Stimulated activated naive CD8-positive, alpha-beta T cell treated with anti-CD3 and anti-CD28 coated beads, Interleukin-15, Interleukin-2, amounts not matched to agents 100 ng/mL and 50 ng/mL, for 24 hours (primary cell): ENCODE measurements at regions not wholly inside any gene's neighbourhood (a gene's known extent, or its start where the extent isn't known, plus 50 kb on each side); places are given as distances from the start of the nearest gene placed in this dataset.
"Not testable (repeated sequence)": the region's sequence is repeated elsewhere in the genome, so short reads cannot be mapped to it uniquely, and the experiment has no call there.

Source experiments
- H3K27ac Mint-ChIP-seq: one replicate; pipeline ENCODE4 v1.8.0; 2021; ENCODE audit warnings: mild to moderate bottlenecking, mixed read lengths
- H3K27me3 Mint-ChIP-seq: one replicate; pipeline ENCODE4 v1.8.0; 2021; ENCODE audit warnings: mixed read lengths
- H3K36me3 Mint-ChIP-seq: one replicate; pipeline ENCODE4 v1.8.0; 2021; ENCODE audit warnings: low read depth, mixed read lengths
- H3K4me1 Mint-ChIP-seq: one replicate; pipeline ENCODE4 v1.8.0; 2021; ENCODE audit warnings: low read depth, mixed read lengths
- H3K4me3 Mint-ChIP-seq: one replicate; pipeline ENCODE4 v1.8.0; 2021; ENCODE audit warnings: mild to moderate bottlenecking, mixed read lengths
- H3K9me3 Mint-ChIP-seq: one replicate; pipeline ENCODE4 v1.8.0; 2021; ENCODE audit warnings: mixed read lengths

DNA sequence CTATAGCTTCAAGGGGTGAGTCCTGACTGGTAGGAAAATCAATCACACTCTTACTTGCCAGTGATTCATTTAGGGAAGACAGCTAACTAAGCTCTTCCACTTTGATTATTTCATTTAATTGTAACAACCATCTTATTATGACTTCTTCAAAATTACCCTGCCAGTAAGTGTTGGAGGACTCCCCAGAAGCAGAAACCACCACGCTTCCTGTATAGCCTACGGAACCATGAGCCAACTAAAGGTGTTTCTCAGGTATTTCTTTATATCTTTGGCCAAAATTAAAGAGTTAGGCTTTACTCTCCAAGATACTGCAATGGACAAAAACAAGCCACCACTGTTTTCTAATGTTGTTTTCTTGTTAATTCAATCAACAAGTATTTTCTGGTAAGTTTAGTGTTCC, 61.0 kb downstream of the FOXD4L5 start:
- H3K27ac Mint-ChIP-seq, H3K36me3 Mint-ChIP-seq, H3K4me1 Mint-ChIP-seq, H3K4me3 Mint-ChIP-seq, H3K9me3 Mint-ChIP-seq, H3K27me3 Mint-ChIP-seq: not testable (repeated sequence)

DNA sequence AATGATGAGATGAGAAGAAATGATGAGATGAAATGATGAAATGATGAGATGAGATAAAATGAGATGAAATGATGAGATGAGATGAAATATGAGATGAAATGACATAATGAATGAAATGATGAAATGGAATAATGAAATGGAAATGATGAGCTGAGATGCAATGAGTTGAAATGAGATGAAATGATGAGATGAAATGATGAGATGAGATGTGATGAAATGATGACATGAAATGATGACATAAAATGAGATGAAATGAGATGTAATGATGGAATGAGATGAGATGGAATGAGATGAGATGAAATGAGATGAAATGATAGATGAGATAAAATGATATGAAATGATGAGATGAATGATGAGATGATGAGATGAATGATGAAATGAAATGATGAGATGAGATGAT, 76.2 kb downstream of the FOXD4L5 start:
- peak overlapping the region; percentile 63 for H3K27ac Mint-ChIP-seq
- not testable (repeated sequence) for H3K4me1 Mint-ChIP-seq, H3K36me3 Mint-ChIP-seq, H3K27me3 Mint-ChIP-seq, H3K4me3 Mint-ChIP-seq
- H3K9me3 Mint-ChIP-seq, result peaks cover 11% of the 10 kb centered on the region

GRCh38 chr9:65207273-65207672, 77.7 kb downstream of the FOXD4L5 start:
- H3K9me3 Mint-ChIP-seq, result peaks cover 11% of the 10 kb centered on the region
- not testable (repeated sequence) for H3K36me3 Mint-ChIP-seq, H3K4me1 Mint-ChIP-seq, H3K27me3 Mint-ChIP-seq, H3K4me3 Mint-ChIP-seq
- peak overlapping the region; percentile 62 for H3K27ac Mint-ChIP-seq

GRCh38 chr9:65205853-65206252, 79.2 kb downstream of the FOXD4L5 start:
- H3K36me3 Mint-ChIP-seq, H3K4me3 Mint-ChIP-seq, H3K4me1 Mint-ChIP-seq, H3K27ac Mint-ChIP-seq, H3K27me3 Mint-ChIP-seq: not testable (repeated sequence)
- H3K9me3 Mint-ChIP-seq, result peaks cover 11% of the 10 kb centered on the region

DNA sequence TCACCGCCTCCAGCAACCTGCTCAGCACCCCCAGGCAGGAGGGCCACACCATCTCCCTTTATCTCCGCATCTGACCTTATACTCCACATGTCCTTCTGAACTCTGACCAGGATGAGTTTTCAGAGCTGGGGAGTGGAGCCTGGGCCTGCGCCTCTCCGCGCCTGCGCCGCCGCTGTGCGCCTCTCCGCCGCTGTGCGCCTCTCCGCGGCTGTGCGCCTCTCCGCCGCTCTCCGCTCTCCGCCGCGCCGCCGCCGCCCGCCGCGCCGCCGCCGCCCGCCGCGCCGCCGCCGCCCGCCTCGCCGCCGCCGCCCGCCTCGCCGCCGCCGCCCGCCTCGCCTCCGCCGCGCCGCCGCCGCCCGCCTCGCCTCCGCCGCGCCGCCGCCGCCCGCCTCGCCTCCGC, 89.2 kb downstream of the FOXD4L5 start:
- H3K4me3 Mint-ChIP-seq, result not testable (repeated sequence)

GRCh38 chr9:65155937-65156336, 129.1 kb downstream of the FOXD4L5 start:
- not testable (repeated sequence) for H3K9me3 Mint-ChIP-seq, H3K4me1 Mint-ChIP-seq, H3K27ac Mint-ChIP-seq, H3K36me3 Mint-ChIP-seq, H3K4me3 Mint-ChIP-seq, H3K27me3 Mint-ChIP-seq

More for the DNA sequence above, 89.2 kb downstream of the FOXD4L5 start:
- not testable (repeated sequence) for H3K4me1 Mint-ChIP-seq, H3K9me3 Mint-ChIP-seq, H3K36me3 Mint-ChIP-seq, H3K27ac Mint-ChIP-seq, H3K27me3 Mint-ChIP-seq
